IPS-11a (cell line): ENCODE measurements at regions not wholly inside any gene's neighbourhood (a gene's known extent, or its start where the extent isn't known, plus 50 kb on each side); places are given as distances from the start of the nearest gene placed in this dataset.
"Not testable (repeated sequence)": the region's sequence is repeated elsewhere in the genome, so short reads cannot be mapped to it uniquely, and the experiment has no call there.

Experiments
- H3K4me3 ChIP-seq: one replicate; pipeline ENCODE4 v1.5.1; 2013; ENCODE audit warnings: low read depth, low read length, control low read depth

DNA sequence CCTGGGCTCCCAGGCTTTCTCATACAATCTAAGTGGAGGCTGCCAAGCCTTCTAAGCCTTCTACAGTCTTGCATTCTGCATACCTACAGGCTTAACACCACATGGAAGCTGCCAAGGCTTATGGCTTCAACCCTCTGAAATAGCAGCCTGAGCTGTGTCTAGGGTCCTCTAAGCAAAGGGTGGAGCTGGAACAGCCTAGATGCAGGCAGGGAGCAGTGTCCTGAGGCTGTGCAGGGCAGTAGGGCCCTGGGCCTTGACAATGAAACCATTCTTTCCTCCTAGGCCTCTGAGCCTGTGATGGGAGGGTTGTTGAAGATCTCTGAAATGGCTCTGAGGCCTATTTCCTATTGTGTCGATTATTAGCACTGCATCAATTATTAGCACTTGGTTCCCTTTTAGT lies 150.9 kb upstream of the GRK3 start:
- no peak overlapping the region for H3K4me3 ChIP-seq

DNA sequence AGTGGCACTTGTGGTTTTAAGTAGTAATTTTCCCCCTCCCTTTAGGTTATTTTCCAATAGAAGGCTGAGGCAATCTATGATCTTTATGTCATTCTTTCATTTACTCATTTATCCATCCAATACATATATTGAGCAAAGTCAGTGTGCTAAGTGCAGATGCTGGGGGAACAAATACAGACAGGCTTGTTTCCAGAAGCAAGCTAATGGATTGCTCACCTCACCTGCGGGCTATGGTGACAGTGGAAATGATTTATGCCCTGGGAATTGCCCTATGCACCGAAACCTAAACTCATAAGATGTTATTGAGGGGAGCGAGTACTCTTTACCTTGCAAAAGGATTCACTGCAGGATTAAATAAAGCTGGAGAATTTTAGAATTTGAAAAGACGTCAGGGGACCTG lies 148.7 kb upstream of the GRK3 start:
- not testable (repeated sequence) for H3K4me3 ChIP-seq

DNA sequence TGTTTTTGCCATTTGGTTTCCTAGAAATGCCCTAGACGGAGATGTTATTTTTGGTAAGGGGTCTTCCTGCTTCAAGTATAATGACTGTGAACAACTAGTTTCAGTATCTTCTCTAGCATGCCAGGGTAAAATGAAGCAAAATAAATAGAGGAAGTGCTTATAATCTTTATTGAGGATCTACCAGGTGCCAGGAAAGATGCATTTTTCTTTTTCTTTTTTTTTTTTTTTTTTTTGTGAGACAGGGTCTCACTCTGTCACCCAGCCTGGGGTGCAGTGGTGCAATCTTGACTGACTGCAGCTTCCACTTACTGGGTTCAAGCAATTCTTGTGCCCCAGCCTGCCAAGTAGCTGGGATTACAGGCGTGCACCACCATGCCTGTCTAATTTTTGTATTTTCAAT lies 146.6 kb upstream of the GRK3 start:
- not testable (repeated sequence) for H3K4me3 ChIP-seq

DNA sequence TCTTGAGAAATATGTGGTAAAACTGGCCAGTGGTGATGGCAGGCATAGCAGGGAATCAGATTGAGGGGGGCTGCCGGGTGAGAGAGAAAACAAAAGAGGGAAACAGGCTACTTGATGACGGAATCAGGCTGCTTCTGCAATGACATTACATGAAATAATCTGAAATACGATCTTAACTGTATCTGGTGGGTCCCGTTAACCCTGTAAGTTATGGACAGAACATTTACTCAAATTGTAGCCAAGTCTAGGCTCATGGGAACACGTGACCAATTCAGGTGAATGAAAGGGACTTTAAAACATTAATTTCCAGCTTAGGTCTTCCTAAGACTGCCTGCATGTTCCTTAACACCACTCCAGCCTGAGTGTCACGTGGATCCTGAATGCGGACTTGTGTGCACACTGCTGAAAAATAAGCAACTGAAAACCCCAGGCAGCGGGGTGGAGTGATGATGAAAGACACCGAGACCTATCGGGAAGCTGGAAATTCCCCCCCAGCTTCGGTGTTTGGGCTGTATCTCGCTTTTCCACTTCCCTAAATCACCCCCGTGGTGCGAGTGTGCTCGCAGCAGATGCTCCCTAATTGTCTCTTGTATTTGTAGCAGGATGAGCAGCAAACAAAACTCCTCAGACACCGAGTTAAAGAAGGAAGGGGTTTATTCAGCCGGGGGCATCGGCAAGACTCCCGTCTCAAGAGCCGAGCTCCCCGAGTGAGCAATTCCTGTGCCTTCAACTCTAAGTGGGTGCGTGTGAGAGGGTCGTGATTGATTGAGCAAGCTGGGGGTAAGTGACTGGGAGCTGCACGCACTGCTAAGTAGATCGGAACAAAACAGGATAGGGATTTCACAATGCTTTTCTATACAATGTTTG lies 145.0 kb upstream of the GRK3 start:
- no peak overlapping the region for H3K4me3 ChIP-seq

DNA sequence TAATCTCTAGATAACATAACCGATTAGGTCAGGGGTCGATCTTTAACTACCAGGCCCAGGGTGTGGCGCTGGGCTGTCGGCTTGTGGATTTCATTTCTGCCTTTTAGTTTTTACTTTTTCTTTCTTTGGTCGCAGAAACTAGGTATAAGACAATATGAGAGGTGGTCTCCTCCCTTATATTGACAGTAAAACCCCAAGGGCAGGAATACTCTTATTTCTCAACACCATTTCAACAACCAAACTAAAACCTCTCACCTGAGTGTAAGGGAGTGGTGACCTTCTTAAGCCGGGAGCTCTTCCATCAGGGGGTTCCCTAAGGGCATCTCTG lies 144.4 kb upstream of the GRK3 start:
- not testable (repeated sequence) for H3K4me3 ChIP-seq

DNA sequence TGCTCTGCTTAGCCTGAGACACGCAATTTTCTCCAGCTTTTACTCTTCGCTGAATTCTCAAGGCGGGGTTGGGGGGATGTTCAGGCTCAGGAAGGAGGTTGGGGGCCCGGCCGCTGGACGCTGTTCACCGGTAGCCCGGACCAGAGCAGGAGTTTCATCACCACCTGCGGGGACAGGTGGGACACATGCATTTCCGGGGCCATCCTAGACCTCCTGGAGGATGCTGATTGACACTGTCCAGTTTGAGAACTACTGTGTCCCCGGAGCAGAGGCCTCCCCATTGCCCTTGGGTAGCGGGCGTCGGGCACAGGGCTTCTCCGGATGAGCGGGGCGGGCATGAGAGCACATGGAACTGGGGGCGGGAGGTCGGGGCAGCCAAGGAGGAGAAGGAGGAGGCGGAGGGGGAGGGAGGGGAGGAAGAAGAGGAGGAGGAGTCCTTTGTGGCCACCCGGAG lies 144.0 kb upstream of the GRK3 start:
- peak overlapping the region; percentile 58 for H3K4me3 ChIP-seq

DNA sequence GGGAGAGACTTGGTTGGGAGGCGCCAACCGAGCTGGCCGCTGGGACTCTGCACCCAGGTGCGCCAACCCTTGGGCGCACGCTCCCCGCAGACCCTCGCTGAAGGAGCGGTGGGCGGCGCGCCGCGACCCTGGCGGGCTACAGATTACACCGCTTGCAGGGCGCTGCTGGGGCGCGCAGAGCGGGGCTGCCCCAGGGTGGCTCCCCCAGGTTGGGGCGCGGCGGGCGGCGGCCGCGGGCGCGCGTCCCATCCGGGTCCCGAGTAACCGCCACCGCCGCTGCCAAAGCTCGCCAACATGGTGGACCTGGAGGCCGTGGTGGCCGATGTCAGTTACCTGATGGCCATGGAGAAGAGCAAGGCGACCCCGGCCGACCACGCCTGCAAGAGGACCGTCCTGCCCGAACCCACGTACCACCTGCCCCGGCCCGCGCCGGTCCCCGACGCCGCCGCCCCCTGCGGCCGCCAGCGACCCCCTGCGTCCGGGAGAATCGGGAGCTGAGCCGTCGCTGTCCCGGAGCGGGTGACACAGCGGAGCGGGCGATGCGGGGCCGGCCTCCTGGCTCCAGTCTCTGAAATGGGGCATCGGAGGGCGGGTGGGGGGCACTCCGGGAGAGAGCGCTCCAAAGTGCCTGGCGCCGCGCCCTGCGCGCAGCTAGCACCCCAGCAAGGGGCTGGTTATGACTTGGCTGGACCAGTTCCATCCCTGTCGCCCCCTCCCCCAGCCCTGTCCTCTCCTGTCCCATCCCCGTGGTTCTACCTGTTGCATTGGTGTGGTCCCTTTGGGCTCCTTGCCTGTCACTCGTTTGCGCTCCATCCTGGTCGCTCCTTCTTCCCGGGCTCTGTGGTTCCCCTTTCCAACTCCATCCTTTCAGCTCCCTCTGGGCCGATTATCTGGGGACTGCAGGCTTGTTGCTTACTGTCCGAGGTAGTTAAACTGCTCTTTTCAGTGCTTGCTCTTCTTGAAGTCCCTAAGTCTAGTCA lies 143.3 kb upstream of the GRK3 start:
- H3K4me3 ChIP-seq: peak overlapping the region; percentile 58

DNA sequence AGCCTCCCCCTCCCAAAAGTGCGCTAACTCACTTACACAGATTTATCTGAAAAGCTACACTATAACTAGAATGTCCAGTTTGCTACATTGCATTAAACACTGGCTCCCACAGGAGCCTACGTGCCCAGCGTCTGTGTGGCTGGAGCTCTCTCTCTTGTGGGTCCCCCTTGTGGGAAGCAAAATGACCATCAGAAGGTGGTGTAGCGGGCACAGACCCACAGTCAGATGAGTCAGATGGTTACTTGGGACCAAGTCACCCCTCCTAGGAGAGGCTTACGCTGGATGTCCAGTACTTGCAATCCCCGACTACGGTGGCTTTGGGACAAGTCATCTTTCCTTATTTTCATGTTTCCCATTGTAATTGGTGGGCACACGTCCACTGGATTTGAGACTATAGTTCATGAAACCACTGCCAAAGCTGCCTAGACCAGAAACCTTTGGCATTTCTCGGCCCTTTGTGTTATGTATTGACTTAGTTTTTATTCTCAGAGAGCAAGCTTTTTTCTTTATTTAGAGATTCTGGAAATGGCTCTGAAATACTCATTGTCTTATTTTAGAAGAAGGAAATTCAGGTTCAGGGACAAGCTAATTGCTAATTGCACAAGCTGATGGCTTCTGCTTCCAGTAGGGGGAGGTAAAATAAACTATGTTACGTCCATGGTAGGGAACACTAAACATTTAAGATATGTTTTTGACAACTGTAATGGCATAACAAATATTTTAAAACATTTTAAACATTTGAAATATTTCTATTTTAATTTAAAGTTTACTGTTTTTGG lies 137.8 kb upstream of the GRK3 start:
- not testable (repeated sequence) for H3K4me3 ChIP-seq

DNA sequence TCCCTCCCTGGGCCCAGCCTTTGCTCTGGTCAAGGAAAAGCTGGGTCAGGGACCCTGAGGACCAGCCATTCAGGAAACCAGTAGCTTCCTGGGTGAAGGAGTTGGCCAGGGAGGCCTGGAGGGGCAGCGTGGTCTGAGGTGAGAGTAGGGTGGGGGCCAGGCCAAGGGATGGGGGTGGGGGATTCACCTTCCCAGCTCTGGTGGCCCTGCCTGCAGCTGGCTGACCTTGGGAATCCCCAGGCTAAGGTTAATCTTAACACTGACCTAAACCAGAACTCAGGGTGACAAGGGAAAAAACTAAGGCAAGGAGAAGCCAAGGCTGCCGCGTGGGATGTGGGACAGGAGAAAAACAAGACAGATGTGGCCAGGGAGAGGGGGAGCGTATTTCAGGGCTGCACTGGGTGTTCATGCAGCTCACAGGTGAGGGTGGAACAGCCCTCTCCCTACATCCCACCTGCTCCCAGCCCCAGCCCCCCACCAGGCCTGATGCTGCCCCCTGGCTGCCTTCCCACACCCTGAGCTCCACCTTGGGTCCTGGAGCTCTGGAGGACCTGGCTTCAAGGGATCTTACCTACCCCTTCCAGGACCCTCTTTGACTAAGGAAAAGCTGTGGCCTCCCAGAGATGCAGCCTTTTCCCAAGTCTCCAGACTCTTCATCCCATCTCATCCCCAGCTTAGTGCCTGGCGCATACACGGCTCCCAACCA lies 132.7 kb upstream of the GRK3 start:
- not testable (repeated sequence) for H3K4me3 ChIP-seq

DNA sequence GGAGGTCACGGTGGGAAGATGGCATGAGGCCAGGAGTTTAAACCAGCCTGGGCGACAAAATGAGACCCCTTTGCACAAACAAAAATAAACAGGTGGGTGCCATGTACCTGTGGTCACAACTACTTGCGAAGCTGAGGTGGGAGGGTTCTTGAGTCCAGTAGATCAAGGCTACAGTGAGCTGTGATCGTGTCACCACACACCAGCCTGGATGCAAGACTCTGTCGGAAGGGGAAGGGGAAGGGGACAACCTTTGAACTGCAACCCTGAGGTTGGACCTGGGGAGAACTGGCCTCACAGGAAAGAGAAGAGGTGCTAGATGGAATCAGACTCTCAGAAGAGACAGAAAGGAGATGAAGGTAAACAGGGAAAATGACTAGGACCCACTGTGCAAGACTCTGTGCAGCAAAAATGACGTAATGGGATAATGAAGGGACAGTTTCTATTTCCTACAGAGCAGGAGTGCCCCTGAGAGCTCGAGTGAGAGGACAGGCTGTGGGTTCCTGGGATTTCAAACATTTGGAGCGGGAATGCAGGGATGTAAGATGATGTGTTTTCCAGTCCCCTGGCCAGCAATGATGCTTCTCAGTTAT lies 131.0 kb upstream of the GRK3 start:
- H3K4me3 ChIP-seq: not testable (repeated sequence)

DNA sequence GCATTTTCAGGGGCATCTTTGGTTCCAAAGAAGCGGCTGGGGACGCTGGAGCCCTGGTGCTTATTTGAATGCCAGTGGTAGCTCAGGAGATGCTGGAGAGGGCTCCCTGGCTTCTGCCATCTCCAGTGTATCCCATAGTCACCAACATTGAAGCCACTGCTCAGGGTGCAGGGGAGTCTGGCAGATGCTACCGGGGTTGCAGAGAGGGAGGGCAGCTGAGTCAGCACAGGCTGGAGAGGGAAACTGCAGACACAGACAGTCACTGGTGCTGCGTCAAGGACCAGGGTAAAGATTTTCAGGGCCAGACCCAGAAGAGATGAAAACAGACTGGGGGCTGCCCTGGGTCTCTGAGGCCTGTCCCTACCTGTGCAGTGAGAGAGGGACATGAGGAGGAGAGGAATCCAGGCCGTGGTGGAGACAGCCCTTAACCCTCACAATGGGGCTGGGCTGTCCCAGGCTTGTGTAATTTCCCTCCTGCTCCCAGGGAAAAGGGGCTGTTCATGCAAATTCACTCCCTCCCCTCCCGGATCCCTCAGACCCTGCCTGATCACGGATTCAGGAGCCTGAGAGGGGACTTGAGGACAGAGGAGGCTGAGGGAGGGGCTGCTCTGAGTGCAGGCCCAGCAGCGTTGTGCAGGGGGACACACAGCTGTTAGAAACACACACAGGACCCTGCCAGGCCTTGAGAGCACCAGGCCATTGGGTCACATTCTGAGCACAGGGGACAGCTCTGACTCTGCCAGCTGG lies 126.9 kb upstream of the GRK3 start:
- H3K4me3 ChIP-seq: no peak overlapping the region

DNA sequence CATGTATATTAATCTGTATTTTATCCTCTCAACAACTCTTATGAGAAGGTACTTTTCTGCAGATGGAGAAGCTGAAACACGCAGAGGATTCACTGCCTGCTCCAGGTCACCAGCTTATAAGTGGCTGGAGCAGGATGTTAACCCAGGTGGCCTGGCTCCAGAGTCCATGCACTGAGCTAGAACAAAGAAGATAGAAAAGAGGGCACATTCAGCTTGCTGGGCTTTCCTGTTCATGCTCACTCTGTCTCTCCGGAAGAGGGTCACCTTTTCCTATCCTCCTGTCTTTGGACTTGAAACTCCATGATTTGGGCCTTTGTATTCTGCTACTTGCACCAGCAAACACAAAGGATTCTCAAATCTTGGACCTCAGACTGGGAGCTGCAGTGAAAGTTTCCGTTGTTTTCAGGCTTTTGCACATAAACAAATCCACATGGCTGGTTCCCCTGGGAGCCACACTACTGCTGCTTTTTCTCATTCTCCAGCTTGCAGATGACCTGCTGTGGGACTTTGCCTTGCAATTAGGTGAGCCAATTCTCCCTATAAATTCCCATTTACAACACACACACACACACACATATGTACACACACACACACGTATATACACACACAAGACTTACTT lies 117.3 kb upstream of the GRK3 start:
- no peak overlapping the region for H3K4me3 ChIP-seq

DNA sequence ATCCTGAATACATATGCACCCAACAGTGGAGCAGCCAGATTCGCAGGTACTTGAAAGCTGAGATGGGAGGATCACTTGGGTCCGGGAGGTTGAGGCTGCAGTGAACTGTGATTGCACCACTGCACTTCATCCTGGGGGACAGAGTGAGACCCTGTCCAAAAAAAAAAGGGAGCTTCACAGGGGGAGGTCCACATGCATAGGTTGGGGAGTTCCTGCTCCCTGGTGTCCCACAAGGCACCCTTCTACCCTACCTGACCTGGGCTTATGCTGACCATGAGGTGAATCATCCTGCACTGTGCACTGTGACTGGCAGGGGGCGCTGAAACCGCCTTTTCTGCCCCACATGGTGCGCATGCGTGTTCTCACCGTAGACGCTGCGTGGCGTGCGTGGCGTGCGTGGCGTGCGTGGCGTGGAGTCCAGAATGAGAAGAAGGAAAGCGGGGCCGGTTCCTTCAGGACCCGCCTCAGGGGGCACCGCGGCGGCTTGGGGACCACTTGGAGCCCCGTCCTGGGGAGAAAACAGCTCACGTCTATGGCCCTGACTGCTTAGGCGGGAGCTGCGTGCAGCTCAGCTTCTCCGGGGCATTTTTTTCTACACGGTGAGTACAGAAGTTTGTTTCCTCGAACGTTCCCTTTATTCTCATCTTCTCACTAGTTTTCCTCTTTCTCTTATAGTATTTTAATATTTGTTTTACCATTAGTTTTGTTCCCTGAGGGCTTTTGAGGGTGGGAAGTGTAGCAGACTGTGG lies 116.6 kb upstream of the GRK3 start:
- peak overlapping the region; percentile 79 for H3K4me3 ChIP-seq

DNA sequence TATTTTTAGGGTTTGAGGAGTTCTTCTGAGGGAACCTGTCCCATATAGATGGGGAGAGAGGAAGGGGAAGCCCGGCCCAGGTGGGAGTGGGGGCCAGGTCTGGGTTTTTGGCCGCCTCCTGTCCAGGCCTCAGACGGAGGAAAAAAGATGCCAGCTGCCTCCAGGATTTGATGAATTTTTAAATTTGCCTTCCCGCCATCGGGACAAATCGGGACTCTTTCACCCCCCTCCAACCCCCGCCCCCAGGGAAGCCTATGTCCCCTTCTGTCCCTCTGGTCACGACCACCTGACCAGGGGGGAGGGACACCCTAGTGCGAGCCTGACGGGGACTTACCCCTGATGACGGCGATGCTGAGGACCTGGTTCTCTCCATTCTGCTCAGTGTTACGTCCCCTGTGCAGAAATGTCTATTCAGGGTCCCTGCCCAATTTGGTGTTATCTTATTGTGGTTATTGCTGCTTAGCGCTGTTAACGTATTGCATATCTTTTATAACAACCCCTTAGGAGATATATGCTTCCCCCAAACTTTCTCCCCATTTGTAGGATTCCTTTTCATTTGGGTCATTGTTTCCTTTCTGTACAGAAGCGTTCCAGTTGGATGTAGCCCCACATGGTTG lies 115.9 kb upstream of the GRK3 start:
- peak overlapping the region; percentile 79 for H3K4me3 ChIP-seq

DNA sequence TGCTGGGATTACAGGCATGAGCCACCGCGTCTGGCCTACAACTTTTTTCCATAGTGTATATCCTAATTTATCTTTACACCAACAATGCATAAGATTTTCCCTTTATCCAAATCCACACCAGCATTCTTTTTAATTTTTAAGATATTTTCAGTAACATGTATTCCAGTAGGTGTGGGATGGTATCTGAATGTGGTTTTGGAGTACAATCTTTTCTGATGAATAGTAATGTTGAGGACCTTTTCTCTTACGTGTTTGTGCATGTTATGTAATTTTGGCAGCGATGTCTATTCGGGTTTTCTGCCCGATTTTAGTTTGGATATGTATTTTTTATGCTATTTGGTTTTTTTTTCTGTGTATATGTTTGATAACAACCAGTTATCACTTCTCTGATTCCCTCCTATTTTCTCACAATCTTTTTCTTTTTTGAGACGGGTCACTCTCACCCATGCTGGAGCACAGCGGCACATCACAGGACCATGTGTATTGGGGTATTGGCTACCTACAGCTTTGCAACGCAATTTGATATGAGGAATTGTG lies 114.6 kb upstream of the GRK3 start:
- no peak overlapping the region for H3K4me3 ChIP-seq

DNA sequence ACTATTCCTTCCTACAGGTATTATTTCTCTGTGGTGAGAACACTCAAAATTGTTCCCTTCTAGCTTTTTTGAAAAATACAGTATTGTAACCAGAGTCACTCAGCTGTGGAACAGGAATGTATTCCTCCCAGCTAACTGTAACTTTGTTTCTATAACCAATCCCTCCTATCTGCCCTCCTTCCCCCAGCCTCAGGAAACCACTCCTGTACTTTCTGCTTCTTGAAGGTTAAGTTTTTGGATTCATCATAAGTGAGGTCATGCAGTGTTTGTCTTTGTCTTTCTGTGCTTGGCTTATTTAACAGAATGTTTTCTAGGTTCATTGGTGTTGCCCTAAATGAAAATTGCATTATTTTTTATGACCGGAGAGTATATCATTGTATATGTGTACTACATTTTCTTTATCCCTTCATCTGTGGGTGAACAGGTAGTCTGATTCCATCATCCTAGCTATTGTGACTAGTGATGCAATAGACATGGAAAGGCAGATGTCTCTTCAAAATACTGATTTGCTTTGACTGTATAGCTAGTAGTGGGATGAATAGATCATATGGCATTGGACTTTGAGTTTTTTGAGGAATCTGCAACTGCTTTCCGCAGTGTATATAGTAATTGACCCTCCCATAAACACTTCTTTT lies 112.9 kb upstream of the GRK3 start:
- no peak overlapping the region for H3K4me3 ChIP-seq

DNA sequence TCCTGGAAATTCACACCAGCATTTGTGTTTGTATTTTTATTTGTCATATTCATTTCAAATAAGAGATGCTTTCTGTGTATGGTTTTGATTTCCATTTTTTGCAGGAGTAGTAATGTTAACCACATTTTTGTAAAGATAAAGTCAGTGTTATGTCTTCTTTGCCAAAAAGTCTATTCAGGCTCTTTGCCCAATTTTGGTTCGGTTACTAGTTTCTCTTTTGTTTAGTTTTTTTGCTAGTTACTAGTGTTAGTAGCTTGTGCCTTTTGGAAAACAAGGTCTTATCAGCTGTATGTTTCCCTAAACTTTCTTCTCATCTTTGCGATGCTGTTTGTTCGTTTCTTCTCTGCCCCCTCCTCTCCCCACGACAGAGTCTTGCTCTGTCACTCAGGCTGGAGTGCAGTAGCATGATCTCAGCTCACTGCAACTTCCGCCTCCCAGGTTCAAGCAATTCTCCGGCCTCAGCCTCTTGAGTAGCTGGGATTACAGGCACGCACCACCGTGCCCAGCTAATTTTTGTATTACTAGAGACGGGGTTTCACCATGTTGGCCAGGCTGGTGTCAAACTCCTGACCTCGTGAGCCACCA lies 112.3 kb upstream of the GRK3 start:
- no peak overlapping the region for H3K4me3 ChIP-seq
